ENCODE measurements at regions not wholly inside any gene's neighbourhood (a gene's known extent, or its start where the extent isn't known, plus 50 kb on each side); places are given as distances from the start of the nearest gene placed in this dataset.

- Histone ChIP-seq H3K4me3 (ENCODE audit: low read depth, low read length) (no peak overlapping the region), H3K4me1 (no peaks in the 10 kb centered on the region), H3K27me3 (no peaks in the 10 kb centered on the region), H3K9me3 (no peaks in the 10 kb centered on the region), H3K36me3 (no peaks in the 10 kb centered on the region)
- TF ChIP-seq CTCF (IDR thresholded peaks at IDR 0.05; ENCODE audit: low read depth, low read length) = no peak
- no peak for DNase-seq
These were observed 70.3 kb upstream of the SLC22A23 start for GRCh38 chr6:3526962-3527650.

- TF ChIP-seq CTCF (IDR thresholded peaks at IDR 0.05; ENCODE audit: low read depth, low read length) = no peak
- no peak for DNase-seq
- Histone ChIP-seq H3K9me3 (no peaks in the 10 kb centered on the region), H3K27me3 (no peaks in the 10 kb centered on the region), H3K4me1 (no peaks in the 10 kb centered on the region), H3K4me3 (ENCODE audit: low read depth, low read length) (no peak overlapping the region), H3K36me3 (no peaks in the 10 kb centered on the region)
These were observed 69.1 kb upstream of the SLC22A23 start for GRCh38 chr6:3525915-3526314.

GRCh38 chr6:3524456-3524855, 67.6 kb upstream of the SLC22A23 start:
- Histone ChIP-seq H3K27me3 (no peaks in the 10 kb centered on the region), H3K36me3 (no peaks in the 10 kb centered on the region), H3K9me3 (no peaks in the 10 kb centered on the region), H3K4me1 (no peaks in the 10 kb centered on the region), H3K4me3 (ENCODE audit: low read depth, low read length) (no peak overlapping the region)
- no peak for DNase-seq
- no peak for TF ChIP-seq CTCF (IDR thresholded peaks at IDR 0.05; ENCODE audit: low read depth, low read length)

GRCh38 chr6:3523966-3524365, 67.1 kb upstream of the SLC22A23 start:
- no peak overlapping the region for H3K4me3 ChIP-seq (ENCODE audit: low read depth, low read length)
- no peaks in the 10 kb centered on the region for H3K27me3 ChIP-seq
- no peak for DNase-seq
- no peaks in the 10 kb centered on the region for H3K4me1 ChIP-seq
- no peaks in the 10 kb centered on the region for H3K9me3 ChIP-seq
- no peak for TF ChIP-seq CTCF (IDR thresholded peaks at IDR 0.05; ENCODE audit: low read depth, low read length)
- H3K36me3 ChIP-seq = no peaks in the 10 kb centered on the region

- no peak for DNase-seq
- H3K27me3 ChIP-seq = no peaks in the 10 kb centered on the region
- no peak for TF ChIP-seq CTCF (IDR thresholded peaks at IDR 0.05; ENCODE audit: low read depth, low read length)
- H3K4me1 ChIP-seq = peaks cover 4% of the 10 kb centered on the region; the same call in 1 of the 2 replicates
- no peak overlapping the region for H3K4me3 ChIP-seq (ENCODE audit: low read depth, low read length)
- H3K36me3 ChIP-seq = no peaks in the 10 kb centered on the region
- H3K9me3 ChIP-seq = no peaks in the 10 kb centered on the region
These were observed 66.4 kb upstream of the SLC22A23 start for GRCh38 chr6:3523271-3523670.

GRCh38 chr6:3522561-3523260, 65.9 kb upstream of the SLC22A23 start:
- DNase-seq = no peak
- peaks cover 4% of the 10 kb centered on the region; the same call in 1 of the 2 replicates for H3K4me1 ChIP-seq
- H3K9me3 ChIP-seq = no peaks in the 10 kb centered on the region

More at GRCh38 chr6:3522561-3523260, 65.9 kb upstream of the SLC22A23 start:
- H3K27me3 ChIP-seq = no peaks in the 10 kb centered on the region
- TF ChIP-seq CTCF (IDR thresholded peaks at IDR 0.05; ENCODE audit: low read depth, low read length) = no peak
- no peak overlapping the region for H3K4me3 ChIP-seq (ENCODE audit: low read depth, low read length)
- no peaks in the 10 kb centered on the region for H3K36me3 ChIP-seq
